ENCODE measurements at regions not wholly inside any gene's neighbourhood (a gene's known extent, or its start where the extent isn't known, plus 50 kb on each side); places are given as distances from the start of the nearest gene placed in this dataset.

- no peak for TF ChIP-seq TCF12 (IDR thresholded peaks at IDR 0.05; ENCODE audit: low read depth)
- TF ChIP-seq TEAD4 (IDR thresholded peaks at IDR 0.05) = no peak
- no peak for TF ChIP-seq MAX (IDR thresholded peaks at IDR 0.05)
- no peak for TF ChIP-seq CREB1 (IDR thresholded peaks at IDR 0.05; ENCODE audit: low read depth)
- no peak for TF ChIP-seq USF1 (IDR thresholded peaks at IDR 0.05)
- TF ChIP-seq RAD21 (IDR thresholded peaks at IDR 0.05; ENCODE audit: low read depth) = no peak
- TF ChIP-seq FOXM1 (IDR thresholded peaks at IDR 0.05; ENCODE audit: borderline replicate concordance, low read depth) = no peak
- TF ChIP-seq ZBTB7A (IDR thresholded peaks at IDR 0.05; ENCODE audit: low read depth) = no peak
- TF ChIP-seq EP300 (IDR thresholded peaks at IDR 0.05; ENCODE audit: borderline replicate concordance) = no peak
- TF ChIP-seq CEBPB (IDR thresholded peaks at IDR 0.05) = no peak
- TF ChIP-seq NFIC (IDR thresholded peaks at IDR 0.05) = no peak
- no peak for TF ChIP-seq TAF1 (IDR thresholded peaks at IDR 0.05; ENCODE audit: low read depth)
Measured at GRCh38 chr3:99175276-99175812, 273.8 kb upstream of the DCBLD2 start.

GRCh38 chr3:99172736-99173657 lies 271.5 kb upstream of the DCBLD2 start:
- peak; percentile 87 for TF ChIP-seq RAD21 (IDR thresholded peaks at IDR 0.05; ENCODE audit: low read depth)
- TF ChIP-seq CEBPB (IDR thresholded peaks at IDR 0.05) = no peak

GRCh38 chr3:99171800-99172199 lies 270.3 kb upstream of the DCBLD2 start:
- no peak for TF ChIP-seq MAX (IDR thresholded peaks at IDR 0.05)
- no peak for TF ChIP-seq FOXM1 (IDR thresholded peaks at IDR 0.05; ENCODE audit: borderline replicate concordance, low read depth)
- TF ChIP-seq TEAD4 (IDR thresholded peaks at IDR 0.05) = no peak
- TF ChIP-seq EP300 (IDR thresholded peaks at IDR 0.05; ENCODE audit: borderline replicate concordance) = no peak
- no peak for TF ChIP-seq NFIC (IDR thresholded peaks at IDR 0.05)
- TF ChIP-seq RAD21 (IDR thresholded peaks at IDR 0.05; ENCODE audit: low read depth) = no peak
- no peak for TF ChIP-seq YY1 (IDR thresholded peaks at IDR 0.05; ENCODE audit: low read depth)
- no peak for TF ChIP-seq CREB1 (IDR thresholded peaks at IDR 0.05; ENCODE audit: low read depth)
- no peak for TF ChIP-seq TAF1 (IDR thresholded peaks at IDR 0.05; ENCODE audit: low read depth)
- TF ChIP-seq CEBPB (IDR thresholded peaks at IDR 0.05) = no peak
- no peak for TF ChIP-seq USF1 (IDR thresholded peaks at IDR 0.05)
- no peak for TF ChIP-seq ZBTB7A (IDR thresholded peaks at IDR 0.05; ENCODE audit: low read depth)
- no peak for TF ChIP-seq REST (IDR thresholded peaks at IDR 0.05; ENCODE audit: low read depth)
- no peak for TF ChIP-seq EGR1 (IDR thresholded peaks at IDR 0.05)
- TF ChIP-seq TCF12 (IDR thresholded peaks at IDR 0.05; ENCODE audit: low read depth) = no peak

GRCh38 chr3:99170867-99171517 lies 269.5 kb upstream of the DCBLD2 start:
- TF ChIP-seq NFIC (IDR thresholded peaks at IDR 0.05) (no peak), MAX (IDR thresholded peaks at IDR 0.05) (no peak), YY1 (IDR thresholded peaks at IDR 0.05; ENCODE audit: low read depth) (no peak), TEAD4 (IDR thresholded peaks at IDR 0.05) (no peak), CEBPB (IDR thresholded peaks at IDR 0.05) (no peak), FOXM1 (IDR thresholded peaks at IDR 0.05; ENCODE audit: borderline replicate concordance, low read depth) (no peak), REST (IDR thresholded peaks at IDR 0.05; ENCODE audit: low read depth) (no peak), EP300 (IDR thresholded peaks at IDR 0.05; ENCODE audit: borderline replicate concordance) (no peak), RAD21 (IDR thresholded peaks at IDR 0.05; ENCODE audit: low read depth) (no peak), CREB1 (IDR thresholded peaks at IDR 0.05; ENCODE audit: low read depth) (no peak), EGR1 (IDR thresholded peaks at IDR 0.05) (no peak), TCF12 (IDR thresholded peaks at IDR 0.05; ENCODE audit: low read depth) (no peak), ZBTB7A (IDR thresholded peaks at IDR 0.05; ENCODE audit: low read depth) (no peak), USF1 (IDR thresholded peaks at IDR 0.05) (no peak)

All from Ishikawa (cell line).